G401.6 (cell line): ENCODE measurements at regions not wholly inside any gene's neighbourhood (a gene's known extent, or its start where the extent isn't known, plus 50 kb on each side); places are given as distances from the start of the nearest gene placed in this dataset.

ENCODE experiments used
- FAIRE-seq: peaks from 2 replicates; lab custom pipeline; 2012; peaks lifted over from hg19 to GRCh38; lab: Jason Lieb, UNC

GRCh38 chr5:23367874-23368273 lies 139.5 kb upstream of the PRDM9 start:
- FAIRE-seq, result no peak

- FAIRE-seq, result no peak
Observed at GRCh38 chr5:23353286-23353685, 154.1 kb upstream of the PRDM9 start.

- FAIRE-seq, result no peak
Observed at GRCh38 chr5:23352446-23352845, 155.0 kb upstream of the PRDM9 start.

GRCh38 chr5:23343121-23343520 lies 164.3 kb upstream of the PRDM9 start:
- FAIRE-seq, result peak; percentile 63

GRCh38 chr5:23332650-23333251 lies 174.7 kb upstream of the PRDM9 start:
- FAIRE-seq, result no peak

GRCh38 chr5:23330726-23331125 lies 176.7 kb upstream of the PRDM9 start:
- no peak for FAIRE-seq

- no peak for FAIRE-seq
Observed at GRCh38 chr5:23319901-23320300, 187.5 kb upstream of the PRDM9 start.

- no peak for FAIRE-seq
Observed at GRCh38 chr5:23318960-23319359, 188.4 kb upstream of the PRDM9 start.

- FAIRE-seq, result no peak
Observed at GRCh38 chr5:23318166-23318565, 189.2 kb upstream of the PRDM9 start.

- FAIRE-seq, result no peak
Observed at GRCh38 chr5:23316060-23316591, 191.3 kb upstream of the PRDM9 start.

GRCh38 chr5:23314827-23315226 lies 192.6 kb upstream of the PRDM9 start:
- FAIRE-seq, result no peak

- FAIRE-seq, result no peak
Observed at GRCh38 chr5:23305055-23305454, 202.4 kb upstream of the PRDM9 start.

- no peak for FAIRE-seq
Observed at GRCh38 chr5:23303836-23304235, 203.6 kb upstream of the PRDM9 start.

- no peak for FAIRE-seq
Observed at GRCh38 chr5:23303435-23303834, 204.0 kb upstream of the PRDM9 start.

GRCh38 chr5:23302438-23302837 lies 205.0 kb upstream of the PRDM9 start:
- FAIRE-seq, result no peak

- FAIRE-seq, result no peak
Observed at GRCh38 chr5:23289162-23289561, 218.2 kb upstream of the PRDM9 start.

- FAIRE-seq, result no peak
Observed at GRCh38 chr5:23284656-23285055, 222.8 kb upstream of the PRDM9 start.

- FAIRE-seq, result no peak
Observed at GRCh38 chr5:23274171-23274570, 233.2 kb upstream of the PRDM9 start.

- no peak for FAIRE-seq
Observed at GRCh38 chr5:23269981-23270380, 237.4 kb upstream of the PRDM9 start.

- FAIRE-seq, result no peak
Observed at GRCh38 chr5:23268136-23268535, 239.3 kb upstream of the PRDM9 start.

GRCh38 chr5:23260621-23261020 lies 246.8 kb upstream of the PRDM9 start:
- no peak for FAIRE-seq

GRCh38 chr5:23257656-23258055 lies 249.8 kb upstream of the PRDM9 start:
- FAIRE-seq, result no peak

GRCh38 chr5:23253621-23254198 lies 253.7 kb upstream of the PRDM9 start:
- FAIRE-seq, result no peak

GRCh38 chr5:23242891-23243290 lies 264.5 kb upstream of the PRDM9 start:
- FAIRE-seq, result no peak
